ENCODE measurements at regions not wholly inside any gene's neighbourhood (a gene's known extent, or its start where the extent isn't known, plus 50 kb on each side); places are given as distances from the start of the nearest gene placed in this dataset.

DNA sequence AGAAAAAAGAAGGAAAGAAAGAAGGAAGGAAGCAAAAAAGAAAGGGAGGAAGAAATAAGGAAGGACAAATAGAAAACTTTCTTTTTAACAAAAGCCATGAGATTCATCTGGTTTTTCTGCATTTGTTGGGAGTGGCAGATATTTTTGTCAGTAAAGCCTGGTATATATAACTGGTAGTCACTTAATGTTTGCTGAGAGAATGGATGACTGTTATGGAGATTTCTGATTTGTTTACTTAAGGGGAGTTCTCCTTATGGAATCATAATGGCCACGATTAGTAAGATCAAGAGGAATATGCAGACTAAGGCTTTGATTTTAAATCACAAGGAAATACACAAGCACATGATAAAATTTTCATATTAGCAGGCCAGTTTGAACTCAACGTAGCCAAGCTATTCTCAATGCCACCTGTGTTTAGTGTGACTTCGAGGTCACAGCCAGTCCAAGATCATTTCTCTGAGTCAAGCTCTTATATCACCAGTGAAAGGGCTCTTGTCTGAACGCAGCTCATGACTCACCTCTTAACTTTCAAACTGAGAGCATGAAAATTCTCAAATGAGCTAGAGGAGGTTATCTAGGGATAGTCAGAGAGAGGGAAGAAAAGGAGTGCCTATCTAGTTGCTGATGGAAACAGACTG, 445.1 kb upstream of the ZMIZ1 start:
- TF ChIP-seq, protein P1, sequence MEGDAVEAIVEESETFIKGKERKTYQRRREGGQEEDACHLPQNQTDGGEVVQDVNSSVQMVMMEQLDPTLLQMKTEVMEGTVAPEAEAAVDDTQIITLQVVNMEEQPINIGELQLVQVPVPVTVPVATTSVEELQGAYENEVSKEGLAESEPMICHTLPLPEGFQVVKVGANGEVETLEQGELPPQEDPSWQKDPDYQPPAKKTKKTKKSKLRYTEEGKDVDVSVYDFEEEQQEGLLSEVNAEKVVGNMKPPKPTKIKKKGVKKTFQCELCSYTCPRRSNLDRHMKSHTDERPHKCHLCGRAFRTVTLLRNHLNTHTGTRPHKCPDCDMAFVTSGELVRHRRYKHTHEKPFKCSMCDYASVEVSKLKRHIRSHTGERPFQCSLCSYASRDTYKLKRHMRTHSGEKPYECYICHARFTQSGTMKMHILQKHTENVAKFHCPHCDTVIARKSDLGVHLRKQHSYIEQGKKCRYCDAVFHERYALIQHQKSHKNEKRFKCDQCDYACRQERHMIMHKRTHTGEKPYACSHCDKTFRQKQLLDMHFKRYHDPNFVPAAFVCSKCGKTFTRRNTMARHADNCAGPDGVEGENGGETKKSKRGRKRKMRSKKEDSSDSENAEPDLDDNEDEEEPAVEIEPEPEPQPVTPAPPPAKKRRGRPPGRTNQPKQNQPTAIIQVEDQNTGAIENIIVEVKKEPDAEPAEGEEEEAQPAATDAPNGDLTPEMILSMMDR (conservative IDR thresholded peaks at IDR 0.05; ENCODE audit: low read length) = no peak
- TF ChIP-seq EZH2phosphoT487 (IDR thresholded peaks at IDR 0.05; ENCODE audit: borderline replicate concordance, low read depth, low read length) = no peak

Data from OCI-LY7 (cell line).